ENCODE measurements at regions not wholly inside any gene's neighbourhood (a gene's known extent, or its start where the extent isn't known, plus 50 kb on each side); places are given as distances from the start of the nearest gene placed in this dataset.
"Not testable (repeated sequence)": the region's sequence is repeated elsewhere in the genome, so short reads cannot be mapped to it uniquely, and the experiment has no call there.

- DNase-seq (no peak), ATAC-seq (no peak)
- intact Hi-C loops (cut with DNase I) = no loop called here
These were observed 140.6 kb upstream of the JCAD start for GRCh38 chr10:30200017-30200415.

GRCh38 chr10:30199376-30200016 lies 140.1 kb upstream of the JCAD start:
- ATAC-seq = no peak
- no peak for DNase-seq
- intact Hi-C loops (cut with DNase I) = no loop called here

GRCh38 chr10:30197186-30197585 lies 137.8 kb upstream of the JCAD start:
- no peak for ATAC-seq
- intact Hi-C loops (cut with DNase I) = no loop called here
- no peak for DNase-seq

- DNase-seq; intact Hi-C loops (cut with DNase I); ATAC-seq: not testable (repeated sequence)
These were observed 137.2 kb upstream of the JCAD start for GRCh38 chr10:30196559-30196958.

GRCh38 chr10:30192846-30193608 lies 133.6 kb upstream of the JCAD start:
- ATAC-seq (no peak), DNase-seq (no peak)
- intact Hi-C loops (cut with DNase I) = loop anchor here in 1 of 2 donors (5.0 kb wide), 1 partner anchor 166 kb away; no protein-coding TSS in a partner anchor

- intact Hi-C loops (cut with DNase I) = loop anchor here in 1 of 2 donors (5.0 kb wide), 1 partner anchor 164 kb away; no protein-coding TSS in a partner anchor
- no peak for ATAC-seq
These were observed 131.5 kb upstream of the JCAD start for GRCh38 chr10:30190577-30191552.

GRCh38 chr10:30189238-30189580 lies 129.8 kb upstream of the JCAD start:
- DNase-seq (no peak), ATAC-seq (no peak)
- intact Hi-C loops (cut with DNase I) = no loop called here

More at GRCh38 chr10:30190577-30191552, 131.5 kb upstream of the JCAD start:
- no peak for DNase-seq

- ATAC-seq (peak in 1 of 2 donors; percentile 15), DNase-seq (no peak)
- intact Hi-C loops (cut with DNase I) = no loop called here
These were observed 129.3 kb upstream of the JCAD start for GRCh38 chr10:30188556-30189237.

GRCh38 chr10:30188101-30188500 lies 128.7 kb upstream of the JCAD start:
- DNase-seq = no peak
- intact Hi-C loops (cut with DNase I) = no loop called here
- ATAC-seq = peak; percentile 57 to 71

GRCh38 chr10:30187010-30187409 lies 127.6 kb upstream of the JCAD start:
- ATAC-seq (no peak), DNase-seq (no peak)
- intact Hi-C loops (cut with DNase I) = no loop called here

- ATAC-seq = peak; percentile 30 to 64
- intact Hi-C loops (cut with DNase I) = no loop called here
- no peak for DNase-seq
These were observed 127.0 kb upstream of the JCAD start for GRCh38 chr10:30186371-30186875.

GRCh38 chr10:30185916-30186315 lies 126.5 kb upstream of the JCAD start:
- intact Hi-C loops (cut with DNase I) = no loop called here
- ATAC-seq (peak in 1 of 2 donors; percentile 52), DNase-seq (no peak)

- intact Hi-C loops (cut with DNase I) = no loop called here
- ATAC-seq = no peak
- no peak for DNase-seq
These were observed 126.0 kb upstream of the JCAD start for GRCh38 chr10:30185341-30185740.

- no peak for ATAC-seq
- intact Hi-C loops (cut with DNase I) = no loop called here
- no peak for DNase-seq
These were observed 125.1 kb upstream of the JCAD start for GRCh38 chr10:30184397-30185033.

- DNase-seq (no peak), ATAC-seq (no peak)
- intact Hi-C loops (cut with DNase I) = no loop called here
These were observed 123.6 kb upstream of the JCAD start for GRCh38 chr10:30183055-30183402.

- intact Hi-C loops (cut with DNase I) = no loop called here
- ATAC-seq = peak; percentile 40 to 75
- no peak for DNase-seq
These were observed 123.0 kb upstream of the JCAD start for GRCh38 chr10:30182191-30183054.

GRCh38 chr10:30178356-30178964 lies 119.1 kb upstream of the JCAD start:
- intact Hi-C loops (cut with DNase I) = no loop called here
- ATAC-seq = no peak

More at GRCh38 chr10:30178356-30178964, 119.1 kb upstream of the JCAD start:
- DNase-seq = no peak

Data from left cardiac atrium (tissue), 4 donors.